Medulla oblongata (tissue), 1 donor: ENCODE measurements at regions not wholly inside any gene's neighbourhood (a gene's known extent, or its start where the extent isn't known, plus 50 kb on each side); places are given as distances from the start of the nearest gene placed in this dataset.
A peak's percentile ranks its signal among the peaks of the same experiment; 100 is the strongest.

Source experiments
- DNase-seq: peaks from one replicate; pipeline ENCODE4 v3.0.0-alpha.2; 2015; ENCODE audit errors: extremely low spot score

DNA sequence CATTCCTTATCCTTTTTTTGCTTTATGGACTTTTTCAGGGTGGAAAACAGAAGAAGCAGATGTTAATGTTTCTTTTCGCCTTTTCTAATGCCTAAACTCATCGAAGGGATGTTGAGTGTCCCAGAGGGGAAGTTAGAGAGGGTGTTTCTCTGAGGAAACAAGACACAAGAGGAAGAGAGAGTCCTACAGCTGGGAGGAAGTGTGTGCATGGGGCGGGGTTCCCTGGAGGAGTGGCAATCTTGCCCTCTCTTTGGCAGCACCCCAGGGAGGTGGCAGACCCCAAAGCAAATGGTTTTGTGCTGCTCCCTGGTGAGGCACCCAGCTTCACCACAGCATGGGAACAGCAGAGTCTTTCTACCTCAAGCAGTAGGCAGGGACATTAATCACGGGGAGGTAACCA lies 377.6 kb downstream of the RND3 start:
- DNase-seq = peak; percentile 26

DNA sequence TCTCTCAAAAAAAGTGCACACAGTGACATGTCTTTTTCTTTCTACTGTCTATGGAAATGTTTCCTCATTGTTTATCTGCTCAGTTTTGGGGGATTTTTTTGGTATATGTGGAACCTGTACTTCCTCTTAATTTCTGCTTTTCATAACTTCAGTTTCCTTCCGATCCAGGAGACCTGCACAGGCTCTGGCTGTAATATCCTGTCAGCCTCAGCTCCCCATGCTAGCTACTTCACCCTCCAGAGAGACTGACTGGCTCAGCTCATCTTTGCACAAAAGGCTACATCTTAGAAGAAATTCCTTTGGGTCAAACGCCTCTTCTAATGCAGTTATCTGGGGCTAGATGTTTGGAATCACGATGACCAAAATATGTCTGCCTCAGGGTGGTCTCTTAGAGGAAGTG lies 378.4 kb downstream of the RND3 start:
- DNase-seq = no peak

DNA sequence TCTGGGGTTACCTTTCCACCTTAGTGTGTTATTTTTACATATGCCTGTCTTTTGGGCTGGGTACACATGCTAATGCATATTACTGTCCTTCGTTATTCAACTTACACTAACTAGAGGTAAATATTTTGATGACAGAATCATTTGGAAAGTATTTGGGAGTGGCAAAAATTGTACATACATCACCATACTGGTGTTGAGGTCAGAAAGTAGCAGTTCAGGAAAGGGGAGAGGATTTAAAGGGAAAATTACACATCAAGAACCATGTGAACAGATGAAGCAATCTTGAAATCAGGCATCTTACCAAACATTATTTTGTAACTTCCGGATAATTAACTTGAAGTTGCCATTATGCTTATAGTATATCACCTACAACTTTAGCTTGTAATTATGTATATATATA lies 379.7 kb downstream of the RND3 start:
- DNase-seq = no peak

DNA sequence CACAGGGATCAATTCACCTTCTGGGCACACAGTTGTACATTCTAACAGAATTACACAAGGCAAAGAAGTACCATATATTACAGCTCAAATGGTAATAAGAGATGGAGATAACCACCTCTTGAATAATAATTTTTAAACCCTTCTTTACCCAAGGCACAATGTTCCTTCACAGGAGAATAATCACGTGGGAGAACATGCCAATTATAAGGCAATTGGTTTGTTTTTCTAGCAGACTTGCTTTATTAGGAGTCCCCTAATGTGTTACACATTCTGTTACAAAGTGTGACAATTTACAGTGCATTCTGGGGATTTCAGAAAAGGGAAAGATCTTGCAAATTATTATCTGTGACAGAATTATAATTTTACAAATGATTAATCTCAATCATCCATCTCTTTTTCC lies 380.3 kb downstream of the RND3 start:
- DNase-seq = no peak

DNA sequence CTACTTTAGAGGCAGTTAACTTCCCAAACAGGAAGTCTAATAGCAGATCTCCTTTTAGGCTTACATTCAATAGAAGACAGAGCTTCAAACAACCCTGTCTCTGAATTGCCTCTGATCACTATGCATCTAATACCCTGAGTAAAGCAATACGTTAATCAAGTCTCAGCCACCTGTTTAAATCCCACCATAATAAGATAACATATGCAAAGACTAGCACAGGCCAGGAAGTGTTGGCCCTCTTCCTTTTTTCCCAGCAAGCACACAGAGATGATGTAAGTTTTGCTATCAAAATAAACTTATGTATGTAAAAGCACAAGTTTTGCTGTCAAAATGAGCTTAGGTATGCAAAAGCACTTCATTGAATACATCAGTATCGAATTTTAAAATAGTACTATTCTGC lies 385.5 kb downstream of the RND3 start:
- no peak for DNase-seq

DNA sequence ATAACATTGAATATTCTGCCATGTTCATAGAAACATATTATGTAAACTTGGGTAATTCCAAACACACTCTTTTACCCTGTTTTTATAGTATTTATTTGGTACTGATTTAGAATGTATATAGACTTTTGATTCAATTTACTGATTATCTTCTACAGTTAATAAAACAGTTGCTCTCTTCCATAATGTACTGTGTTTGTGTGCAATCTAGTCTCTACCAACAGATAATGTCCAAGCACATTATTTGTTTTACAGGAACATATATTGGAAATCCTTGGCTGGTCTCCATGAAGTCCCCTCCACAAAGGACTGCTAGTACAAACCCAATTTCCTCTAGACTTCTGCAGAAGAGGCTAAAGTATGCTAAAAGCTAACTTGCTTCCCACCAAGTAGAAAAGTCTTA lies 386.6 kb downstream of the RND3 start:
- DNase-seq = no peak

DNA sequence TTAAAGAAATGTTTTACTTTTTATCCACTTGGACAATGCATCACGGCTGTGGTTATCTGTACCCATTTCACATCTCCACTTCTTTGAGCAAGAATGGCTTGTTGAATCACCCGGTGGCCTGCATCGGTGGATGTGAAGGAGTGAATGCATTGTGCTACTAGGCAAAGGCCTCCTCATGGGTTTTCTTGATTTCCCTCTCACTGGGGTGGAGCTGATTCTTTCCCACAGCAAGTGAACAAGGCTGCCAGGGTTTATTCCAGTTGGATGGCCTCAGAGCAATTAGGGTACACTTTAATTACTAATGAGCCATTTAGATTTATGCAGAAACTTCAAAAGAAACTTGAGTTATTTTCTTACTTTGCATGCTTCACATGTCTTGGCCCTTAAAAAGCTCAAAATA lies 387.1 kb downstream of the RND3 start:
- DNase-seq = no peak

DNA sequence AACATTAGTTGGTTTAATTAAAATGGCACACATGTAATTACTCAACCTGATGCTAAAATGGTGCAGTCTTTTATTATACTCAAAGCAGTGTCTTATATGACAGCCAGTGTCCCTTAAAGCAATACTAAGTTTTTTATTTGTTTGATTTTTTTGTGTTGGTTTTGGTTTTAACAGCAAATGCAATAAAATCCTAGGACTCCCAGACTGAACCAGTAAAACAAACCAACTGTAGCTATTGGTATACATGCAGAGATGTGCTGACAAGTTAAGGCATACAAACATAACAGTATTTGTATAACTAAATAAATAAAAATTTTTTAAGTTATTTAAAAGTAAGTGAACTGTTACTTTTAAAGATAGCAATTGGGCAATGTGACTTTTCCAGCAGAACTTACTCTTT lies 387.7 kb downstream of the RND3 start:
- DNase-seq = no peak

DNA sequence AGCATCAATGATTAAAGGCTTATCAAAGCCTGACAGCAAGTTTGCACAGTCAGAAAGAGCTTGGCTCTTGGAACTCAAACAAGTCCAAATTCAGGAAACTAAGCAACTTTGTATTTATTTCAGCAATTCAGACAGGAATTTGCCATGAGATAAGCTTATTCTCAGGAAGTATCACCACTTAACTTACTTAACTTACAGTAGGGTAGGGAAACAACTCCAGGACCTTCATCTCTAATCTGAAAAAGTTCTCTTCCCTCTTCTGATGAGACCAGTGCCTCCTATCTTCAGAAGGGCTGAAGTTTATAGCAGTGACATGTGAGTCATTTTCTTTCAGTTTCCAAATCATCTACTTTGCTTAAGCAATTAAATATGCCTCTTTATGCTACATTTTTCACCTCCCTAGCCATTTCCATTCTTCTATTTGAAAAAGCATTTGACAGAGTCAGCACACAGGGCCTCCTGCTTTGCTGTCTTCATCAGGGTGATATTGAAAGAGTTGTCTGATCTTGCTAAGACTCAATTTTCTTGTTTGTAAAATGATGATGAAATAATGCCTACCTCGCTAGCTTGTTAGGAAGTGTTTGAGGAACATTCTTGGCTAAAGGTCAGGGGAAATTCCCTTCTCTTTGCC lies 389.5 kb downstream of the RND3 start:
- no peak for DNase-seq

DNA sequence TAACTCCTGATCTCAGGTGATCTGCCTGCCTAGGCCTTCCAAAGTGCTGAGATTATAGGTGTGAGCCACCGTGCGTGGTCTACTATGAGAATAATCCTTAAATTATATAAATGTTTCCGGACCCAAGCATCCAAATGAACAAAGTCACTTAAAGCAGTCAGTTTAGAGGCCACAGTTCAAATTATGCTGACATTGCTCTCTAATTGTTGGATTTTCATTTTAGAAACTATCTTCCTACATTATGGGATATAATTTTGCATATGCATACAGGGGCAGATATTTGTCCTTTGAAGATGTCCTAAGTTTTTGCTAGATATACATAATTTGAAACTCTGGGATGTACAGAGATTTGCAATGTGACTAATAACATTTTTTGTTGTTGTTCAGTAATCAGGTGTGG lies 390.1 kb downstream of the RND3 start:
- no peak for DNase-seq

DNA sequence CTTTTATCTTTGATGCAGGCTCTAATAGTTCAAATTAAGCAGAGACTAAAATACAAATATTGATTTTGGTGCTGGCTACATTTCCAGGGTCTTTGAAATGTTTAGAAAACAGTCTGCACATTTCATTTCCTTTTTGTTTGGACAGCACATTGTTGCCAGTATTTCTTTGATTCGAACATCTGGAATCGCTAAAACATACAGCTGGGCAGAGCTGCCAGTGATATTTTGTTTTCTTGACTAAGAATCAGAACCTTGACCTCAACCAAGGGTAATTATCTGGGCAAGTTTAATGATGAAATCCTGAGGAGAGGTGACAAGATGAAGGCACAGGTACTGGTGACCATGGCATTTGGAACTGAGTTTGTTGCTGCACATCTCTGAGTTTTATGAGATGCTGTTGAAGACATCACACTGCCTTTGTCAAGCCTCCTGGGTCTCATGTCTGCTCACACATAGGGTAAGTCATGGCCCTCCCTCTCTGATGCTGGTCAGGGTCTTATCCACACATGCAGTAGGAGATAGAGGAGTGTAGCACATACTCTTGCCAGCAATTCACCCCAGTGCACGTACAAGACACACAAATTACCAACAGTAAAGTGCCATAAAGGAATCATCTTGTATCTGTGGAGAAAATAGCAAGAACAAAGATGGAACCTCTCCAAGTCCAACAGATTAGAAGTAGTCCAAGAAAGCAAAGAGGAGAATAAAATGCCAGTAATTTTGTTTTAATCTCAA lies 391.9 kb downstream of the RND3 start:
- DNase-seq = no peak

DNA sequence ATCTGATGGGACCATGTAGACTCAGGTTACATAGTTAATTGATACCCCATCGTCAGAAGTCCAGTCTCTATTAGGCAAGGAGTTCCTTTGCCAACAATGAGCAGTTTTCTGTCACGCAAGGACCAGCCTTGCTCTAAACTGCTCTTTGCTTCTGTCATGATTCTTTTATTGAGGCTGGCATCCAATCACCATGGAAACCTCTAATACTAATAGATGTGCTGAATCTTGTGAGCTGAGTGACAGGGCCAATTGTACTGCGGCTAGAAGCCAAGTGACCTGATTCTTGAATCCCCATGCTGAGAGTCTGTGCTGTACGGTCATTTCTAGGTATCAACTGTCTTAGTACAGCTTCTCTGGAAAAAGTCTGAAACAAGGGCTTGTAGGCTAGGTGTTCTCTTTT lies 395.6 kb downstream of the RND3 start:
- DNase-seq = no peak

DNA sequence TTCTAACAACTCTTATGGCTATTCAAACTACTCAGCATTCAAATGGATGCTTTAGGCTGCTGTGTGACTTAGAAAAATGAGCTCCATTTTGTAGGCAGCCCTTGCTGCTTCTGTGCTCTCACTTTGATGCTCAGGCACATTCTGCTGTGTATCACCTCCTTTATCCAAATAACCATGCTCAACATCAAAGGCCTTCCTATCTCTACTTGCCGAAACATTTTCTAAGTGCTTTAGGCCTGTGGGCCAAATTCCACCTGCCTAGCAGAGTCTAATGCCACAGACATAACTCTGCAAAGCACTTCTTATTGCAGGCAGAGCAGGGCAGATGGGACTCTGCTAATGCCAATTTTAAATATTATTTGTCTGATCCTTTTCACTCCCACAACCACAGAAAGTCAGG lies 397.4 kb downstream of the RND3 start:
- DNase-seq = no peak

DNA sequence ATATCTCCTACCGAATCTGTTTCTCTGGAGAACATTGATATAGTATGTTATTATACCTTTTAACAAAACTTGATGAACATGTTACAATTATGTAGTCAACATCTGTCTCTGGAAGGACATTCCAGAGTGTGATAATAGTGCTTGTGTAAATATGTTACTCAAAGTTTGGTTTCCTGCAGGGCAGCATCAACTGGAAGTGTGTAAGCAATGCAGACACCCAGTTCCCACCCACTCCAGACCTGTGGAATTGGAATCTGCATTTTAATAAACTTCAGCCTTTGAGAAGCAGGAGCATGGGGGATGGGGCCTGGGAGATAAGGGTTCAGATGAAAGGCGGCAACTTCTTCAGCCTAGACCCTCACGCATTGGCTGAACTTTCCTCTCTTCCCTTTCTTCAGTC lies 398.9 kb downstream of the RND3 start:
- no peak for DNase-seq

DNA sequence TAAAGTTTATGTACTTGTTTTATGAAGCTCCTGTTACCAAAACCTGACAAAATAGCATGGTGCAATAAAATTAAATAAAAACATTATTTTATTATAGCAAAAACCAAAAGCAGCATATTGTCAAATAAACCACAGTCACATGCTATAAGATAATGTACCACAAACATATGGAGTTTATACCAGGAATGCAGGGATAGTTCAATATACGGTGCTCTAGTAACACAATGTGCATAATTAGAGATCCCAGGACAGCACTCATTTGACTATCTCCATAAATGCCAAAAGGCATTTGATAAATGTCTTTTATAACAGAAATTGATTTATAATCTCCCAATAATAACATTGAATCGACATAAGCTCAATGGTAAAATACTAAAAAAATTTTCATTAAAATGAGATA lies 402.0 kb downstream of the RND3 start:
- DNase-seq = no peak

DNA sequence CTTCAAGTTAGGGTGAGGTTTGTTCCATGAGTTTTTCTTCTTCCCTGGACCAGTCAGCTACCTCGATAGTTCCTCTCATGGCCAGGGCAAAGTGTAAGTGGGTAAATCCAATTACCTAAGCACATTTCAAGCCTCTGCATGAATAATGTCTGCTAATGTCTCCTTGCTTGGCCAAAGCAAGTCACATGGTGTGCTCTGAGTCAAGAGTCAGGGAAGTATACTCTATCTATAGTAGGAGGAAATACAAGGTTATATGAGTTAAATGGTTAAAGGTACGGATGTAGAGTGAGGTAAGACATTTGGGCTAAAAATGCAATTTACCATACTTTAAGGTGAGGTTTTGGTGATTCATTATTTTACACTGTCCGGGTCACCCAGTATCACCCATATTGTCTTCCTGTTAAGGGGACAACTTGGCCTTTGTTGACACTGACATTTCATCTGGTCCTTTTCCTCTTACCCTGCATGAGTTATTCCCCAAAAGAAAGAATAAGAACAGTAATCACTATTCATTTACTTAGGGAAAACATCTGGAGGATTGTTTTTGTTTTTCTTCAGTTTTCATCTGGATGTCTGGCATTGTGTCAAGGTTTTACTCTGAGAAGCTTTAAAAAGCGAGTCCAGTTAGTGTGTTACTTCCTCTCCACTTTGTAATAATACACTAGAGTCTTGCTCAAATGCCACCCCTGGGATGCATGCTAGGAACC lies 405.5 kb downstream of the RND3 start:
- DNase-seq = no peak

DNA sequence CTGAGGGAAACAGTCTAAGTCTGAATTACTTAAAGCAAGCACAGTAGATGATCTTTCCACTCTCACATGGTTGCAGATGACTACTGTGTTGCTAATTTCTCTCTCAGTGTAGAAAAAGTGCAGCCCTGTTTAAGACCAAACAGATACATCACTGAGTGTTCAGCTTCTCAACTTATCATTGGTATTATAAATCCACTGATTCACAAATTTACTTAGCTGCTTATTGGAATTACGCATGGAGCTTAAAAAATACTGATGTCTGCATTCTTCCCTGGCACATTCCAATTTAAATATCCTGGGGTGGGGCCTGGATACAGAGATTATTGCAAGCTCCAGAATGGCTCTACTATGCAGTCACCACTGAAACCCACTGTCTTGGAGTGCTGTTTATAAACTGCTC lies 411.2 kb downstream of the RND3 start:
- DNase-seq = no peak

DNA sequence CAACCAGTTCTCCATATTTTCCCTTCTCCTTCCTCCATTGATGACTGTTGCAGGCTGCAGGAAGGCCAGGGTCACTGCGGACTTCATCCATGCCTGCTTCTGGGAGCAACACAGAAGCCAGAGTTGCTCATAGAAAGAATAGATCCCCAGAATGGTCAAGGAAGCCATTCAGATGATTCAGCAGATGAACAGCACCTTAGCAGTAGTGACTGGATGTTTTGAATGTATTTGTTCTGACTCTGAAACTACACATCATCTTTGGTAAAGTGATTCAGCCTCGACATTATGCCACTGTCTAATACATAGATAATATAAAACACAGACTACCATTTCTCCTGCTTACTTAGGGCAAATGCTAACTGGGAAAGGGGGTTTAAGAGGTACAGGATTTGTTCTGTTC lies 411.6 kb downstream of the RND3 start:
- DNase-seq = no peak

DNA sequence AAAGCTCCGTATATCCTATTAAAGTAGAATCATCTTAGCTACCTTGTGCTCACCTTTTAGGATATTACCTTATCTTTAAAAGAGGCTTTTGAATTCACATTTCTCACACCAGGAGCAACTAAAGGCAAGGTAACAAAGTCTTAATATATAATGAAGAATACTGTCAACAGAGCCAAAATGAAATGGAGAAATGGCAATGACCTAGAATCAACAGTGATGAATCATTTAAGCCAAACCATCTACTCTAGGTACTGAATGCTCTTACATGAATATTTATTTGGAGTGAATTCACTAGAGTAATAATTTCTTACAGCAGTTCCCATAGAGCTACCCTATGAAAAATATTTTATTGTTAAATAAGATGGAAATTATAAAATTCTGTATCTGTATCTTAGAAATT lies 421.0 kb downstream of the RND3 start:
- no peak for DNase-seq

DNA sequence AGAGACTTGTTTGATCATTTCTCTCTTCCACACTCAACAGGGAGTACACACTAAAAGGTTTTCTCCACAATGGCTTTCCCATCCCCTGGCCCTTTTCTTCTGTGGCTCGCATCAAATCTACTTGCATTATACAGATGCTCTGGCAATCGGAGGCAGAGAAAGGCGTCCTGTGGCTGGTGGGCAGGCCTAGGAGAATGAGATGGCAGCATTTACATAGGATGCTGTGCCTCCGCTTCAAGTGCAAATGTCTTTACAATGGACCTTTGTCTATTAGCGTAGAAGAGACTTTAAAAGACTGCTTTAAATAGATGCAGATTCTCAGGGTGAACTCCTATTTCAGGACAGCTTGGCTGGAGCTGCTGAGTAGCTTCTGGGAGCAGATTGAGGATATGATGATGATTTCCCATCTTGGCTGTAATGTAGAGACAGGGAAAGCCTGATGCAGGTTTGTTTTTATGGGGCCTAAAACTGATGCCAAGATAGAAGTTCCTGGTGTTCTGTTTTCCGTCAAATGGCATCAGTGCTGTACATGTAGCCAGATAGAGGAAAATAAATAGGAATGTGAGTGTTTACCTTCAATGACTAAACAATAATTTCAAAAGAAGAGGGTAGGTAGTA lies 423.4 kb downstream of the RND3 start:
- no peak for DNase-seq

DNA sequence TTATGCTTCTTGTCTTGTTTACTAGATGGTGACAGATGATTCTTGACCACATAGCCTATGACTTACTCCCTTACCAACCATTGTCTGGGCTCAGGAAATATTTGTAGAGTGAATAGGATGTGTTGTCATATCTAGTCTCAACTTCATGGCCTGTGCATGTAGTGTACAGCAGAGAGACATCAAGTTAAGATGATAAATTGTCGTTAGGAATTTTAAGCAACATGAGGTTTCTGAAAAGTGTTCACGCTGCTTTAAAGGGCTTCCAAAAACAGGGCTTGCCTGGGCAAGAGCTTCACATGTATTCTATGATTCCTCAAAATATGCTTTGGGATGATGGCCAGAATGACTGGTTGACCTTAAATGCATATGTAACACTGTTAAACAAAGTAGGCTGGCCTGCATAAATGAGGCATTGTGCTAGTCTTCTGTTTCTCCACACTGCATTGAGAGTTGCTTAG lies 424.0 kb downstream of the RND3 start:
- DNase-seq = no peak

DNA sequence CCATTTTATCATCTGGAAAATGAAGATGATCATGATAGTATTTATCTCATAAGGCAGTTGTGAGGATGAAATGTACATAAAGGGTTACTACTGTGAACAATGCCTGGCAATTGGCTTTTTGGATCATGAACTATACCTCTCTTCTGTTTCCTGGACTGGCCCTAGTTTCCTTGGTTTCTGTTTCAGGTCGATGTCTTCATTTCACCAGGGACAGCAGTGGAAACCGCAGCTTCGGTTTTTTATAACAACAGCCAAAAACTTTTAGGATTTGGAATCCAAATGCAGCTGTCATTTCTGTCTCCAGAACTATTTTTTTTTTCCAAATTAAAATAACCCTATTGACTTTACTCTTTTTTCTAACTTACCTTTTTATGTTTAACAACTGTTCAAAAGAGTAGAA lies 425.1 kb downstream of the RND3 start:
- no peak for DNase-seq

DNA sequence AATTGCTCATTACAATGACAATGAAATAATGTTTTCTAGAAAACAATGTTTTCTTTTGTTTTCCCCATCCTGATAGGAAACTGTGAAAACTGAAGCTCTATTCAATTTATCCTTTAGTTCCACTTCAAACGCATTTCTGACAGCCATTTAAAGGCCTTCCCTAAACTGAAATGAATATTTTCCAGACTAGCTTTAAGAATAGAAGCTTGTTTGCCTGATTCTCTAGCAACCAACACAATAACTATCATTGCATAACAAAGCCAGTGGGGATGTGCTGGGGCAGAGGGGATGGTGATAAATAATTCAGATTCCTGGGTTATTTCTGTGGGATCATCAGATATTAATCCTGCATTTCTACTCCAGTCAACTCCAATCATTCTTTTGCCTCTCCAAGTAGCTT lies 427.1 kb downstream of the RND3 start:
- peak; percentile 35 for DNase-seq
